H9 (cell line): ENCODE measurements at regions not wholly inside any gene's neighbourhood (a gene's known extent, or its start where the extent isn't known, plus 50 kb on each side); places are given as distances from the start of the nearest gene placed in this dataset.

Experiments used
- DNase-seq: peaks from one replicate; pipeline ENCODE4 v3.0.0-alpha.2; 2017
- H2AFZ ChIP-seq: one replicate; pipeline ENCODE4 v1.6.1; 2013; ENCODE audit warnings: mild to moderate bottlenecking, low read length, control low read depth, moderate library complexity
- H2AK5ac ChIP-seq: 2 replicates; pipeline ENCODE4 v1.6.1; 2013; ENCODE audit warnings: low read length, control low read depth, mixed read lengths; ENCODE audit not compliant: insufficient read length
- H2BK120ac ChIP-seq: one replicate; pipeline ENCODE4 v1.6.1; 2013; ENCODE audit warnings: low read depth, mild to moderate bottlenecking, low read length, control low read depth, inconsistent platforms; ENCODE audit not compliant: poor library complexity, severe bottlenecking
- H2BK12ac ChIP-seq: 2 replicates; pipeline ENCODE4 v1.6.1; 2013; ENCODE audit warnings: low read length, control low read depth, mixed read lengths, low read depth; ENCODE audit not compliant: insufficient read length
- H2BK15ac ChIP-seq: 2 replicates; pipeline ENCODE4 v1.6.1; 2013; ENCODE audit warnings: low read depth, low read length, control low read depth
- H2BK20ac ChIP-seq: one replicate; pipeline ENCODE4 v1.6.1; 2013; ENCODE audit warnings: low read depth, mild to moderate bottlenecking, low read length, control low read depth, inconsistent platforms; ENCODE audit not compliant: poor library complexity, severe bottlenecking
- H2BK5ac ChIP-seq: 2 replicates; pipeline ENCODE4 v1.6.1; 2013; ENCODE audit warnings: low read length, control low read depth, mixed read lengths; ENCODE audit not compliant: insufficient read length
- H3K14ac ChIP-seq: 2 replicates; pipeline ENCODE4 v1.6.1; 2013; ENCODE audit warnings: low read length, control low read depth; ENCODE audit not compliant: insufficient read depth
- H3K18ac ChIP-seq: 2 replicates; pipeline ENCODE4 v1.6.1; 2013; ENCODE audit warnings: low read depth, mild to moderate bottlenecking, mixed read lengths, low read length, control low read depth; ENCODE audit not compliant: insufficient read length
- H3K23ac ChIP-seq: 2 replicates; pipeline ENCODE4 v1.6.1; 2013; ENCODE audit warnings: low read length, control low read depth, mixed read lengths, low read depth; ENCODE audit not compliant: insufficient read length
- H3K23me2 ChIP-seq: 2 replicates; pipeline ENCODE4 v1.6.1; 2013; ENCODE audit warnings: low read depth, mild to moderate bottlenecking, mixed read lengths, low read length, control low read depth; ENCODE audit not compliant: insufficient read length, poor library complexity, severe bottlenecking
- H3K27ac ChIP-seq: 2 replicates; pipeline ENCODE4 v1.5.1; 2013; ENCODE audit warnings: low read length, control low read depth, mixed read lengths, low read depth; ENCODE audit not compliant: insufficient read length
- H3K27me3 ChIP-seq: 2 replicates; pipeline ENCODE4 v1.6.1; 2013; ENCODE audit warnings: low read length, control low read depth, inconsistent platforms; ENCODE audit not compliant: insufficient read depth
- H3K4ac ChIP-seq: 2 replicates; pipeline ENCODE4 v1.6.1; 2013; ENCODE audit warnings: low read depth, mild to moderate bottlenecking, control low read depth, inconsistent platforms, low read length, moderate library complexity
- H3K4me1 ChIP-seq: 2 replicates; pipeline ENCODE4 v1.6.1; 2013; ENCODE audit warnings: low read length, control low read depth, inconsistent platforms; ENCODE audit not compliant: insufficient read depth
- H3K4me2 ChIP-seq: 2 replicates; pipeline ENCODE4 v1.6.1; 2013; ENCODE audit warnings: low read length, control low read depth, mixed read lengths; ENCODE audit not compliant: insufficient read length, insufficient read depth
- H3K56ac ChIP-seq: 2 replicates; pipeline ENCODE4 v1.6.1; 2013; ENCODE audit warnings: low read depth, mild to moderate bottlenecking, mixed read lengths, low read length, control low read depth; ENCODE audit not compliant: insufficient read length
- H3K79me1 ChIP-seq: 2 replicates; pipeline ENCODE4 v1.6.1; 2013; ENCODE audit warnings: low read depth, mild to moderate bottlenecking, moderate library complexity, low read length, control low read depth, inconsistent platforms; ENCODE audit not compliant: insufficient read depth, poor library complexity, severe bottlenecking
- H3K79me2 ChIP-seq: 2 replicates; pipeline ENCODE4 v1.6.1; 2013; ENCODE audit warnings: low read length, control low read depth, inconsistent platforms; ENCODE audit not compliant: insufficient read depth
- H3K9ac ChIP-seq: 2 replicates; pipeline ENCODE4 v1.6.1; 2013; ENCODE audit warnings: low read length, control low read depth, mixed read lengths; ENCODE audit not compliant: insufficient read length; ENCODE audit errors: extremely low read depth
- H3K9me3 ChIP-seq: one replicate; pipeline ENCODE4 v1.6.1; 2013; ENCODE audit warnings: low read depth, low read length, inconsistent platforms; ENCODE audit not compliant: control insufficient read depth
- H3T11ph ChIP-seq: one replicate; pipeline ENCODE4 v1.6.1; 2013; ENCODE audit warnings: mild to moderate bottlenecking, low read length, control low read depth, inconsistent platforms
- H4K20me1 ChIP-seq: one replicate; pipeline ENCODE4 v1.6.1; 2013; ENCODE audit not compliant: control insufficient read depth, insufficient read length, insufficient read depth
- H4K5ac ChIP-seq: 2 replicates; pipeline ENCODE4 v1.6.1; 2013; ENCODE audit warnings: low read depth, mild to moderate bottlenecking, mixed read lengths, low read length, control low read depth; ENCODE audit not compliant: insufficient read length
- H4K8ac ChIP-seq: replicated peaks from 2 replicates; pipeline ENCODE4 v1.6.1; 2013; ENCODE audit warnings: low read length, control low read depth, mixed read lengths, low read depth; ENCODE audit not compliant: insufficient read length
- H4K91ac ChIP-seq: 2 replicates; pipeline ENCODE4 v1.6.1; 2013; ENCODE audit warnings: low read depth, mild to moderate bottlenecking, moderate library complexity, mixed read lengths, low read length, control low read depth; ENCODE audit not compliant: insufficient read length
- H3K27ac Mint-ChIP-seq, 3 experiments: 2 replicates in 2 of 3; 3 replicates in 1 of 3; pipeline ENCODE4 v1.8.0; 2020 to 2021; ENCODE audit warnings: mixed read lengths in 3 of 3, mild to moderate bottlenecking in 1 of 3, moderate library complexity in 1 of 3
- H3K27me3 Mint-ChIP-seq: 2 replicates; pipeline ENCODE4 v1.8.0; 2021; ENCODE audit warnings: low read depth, mild to moderate bottlenecking, moderate library complexity, mixed read lengths
- H3K36me3 Mint-ChIP-seq, 3 experiments: 2 replicates in 2 of 3; 3 replicates in 1 of 3; pipeline ENCODE4 v1.8.0; 2020 to 2021; ENCODE audit warnings: low read depth in 3 of 3, mixed read lengths in 3 of 3; ENCODE audit not compliant: insufficient read depth in 1 of 3
- H3K4me1 Mint-ChIP-seq, 2 experiments: 2 replicates each; pipeline ENCODE4 v1.8.0; 2020; ENCODE audit warnings: mixed read lengths in 2 of 2
- H3K4me3 Mint-ChIP-seq, 2 experiments: 2 replicates in 1 of 2; 3 replicates in 1 of 2; pipeline ENCODE4 v1.8.0; 2020 to 2021; ENCODE audit warnings: mild to moderate bottlenecking in 2 of 2, mixed read lengths in 2 of 2, moderate library complexity in 1 of 2
- H3K9me3 Mint-ChIP-seq, 2 experiments: 2 replicates in 1 of 2; 3 replicates in 1 of 2; pipeline ENCODE4 v1.8.0; 2020; ENCODE audit warnings: mild to moderate bottlenecking in 2 of 2, mixed read lengths in 2 of 2, moderate library complexity in 1 of 2
- WGBS: extraction: QIAGEN DNeasy Blood & Tissue Kit; methylation state at CpG from one replicate; pipeline ENCODE4 v1.1.7; 2013; ENCODE audit warnings: missing lambda C conversion rate, low lambda C conversion rate, mixed read lengths; ENCODE audit not compliant: insufficient read length; ENCODE audit errors: extremely low coverage; 5-methylcytosine and 5-hydroxymethylcytosine counted together
- TF ChIP-seq, protein P1 (sequence below): fragments of 200-600 bp; sonication (generic); conservative IDR thresholded peaks from 3 replicates; pipeline ENCODE4 v1.8.0; 2021; ENCODE audit warnings: antibody characterized with exemption, mild to moderate bottlenecking

DNA sequence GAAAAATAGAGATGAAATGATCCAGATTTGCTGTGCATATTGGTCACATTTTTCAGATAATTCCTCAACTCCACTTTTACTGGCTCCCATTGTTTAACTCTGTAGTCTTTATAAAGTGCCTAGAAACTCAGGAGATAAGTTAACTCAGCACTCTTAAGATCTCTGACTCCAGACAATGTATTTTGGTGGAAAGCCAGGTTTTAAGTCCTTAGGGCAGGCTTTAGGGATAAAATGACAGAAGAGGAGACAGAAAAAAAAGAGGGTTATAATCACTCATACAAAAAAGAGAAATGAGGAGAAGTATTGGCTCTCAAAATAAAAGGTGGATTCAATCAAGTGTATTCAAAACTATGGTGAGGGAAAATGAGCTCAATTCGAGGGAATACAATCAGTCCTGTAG lies 674.8 kb upstream of the INTU start:
- no peaks in the 10 kb centered on the region for H3K9me3 ChIP-seq
- no peaks in the 10 kb centered on the region for H3K27me3 ChIP-seq
- H3K27me3 Mint-ChIP-seq = no peaks in the 10 kb centered on the region
- WGBS = no CpG with 5 or more reads among the region's 1 CpG
- H3K9me3 Mint-ChIP-seq = no peaks in the 10 kb centered on the region
- no peaks in the 10 kb centered on the region for H3K4me1 ChIP-seq
- no peaks in the 10 kb centered on the region for H3K23me2 ChIP-seq
- no peak overlapping the region for H3K18ac ChIP-seq
- H3K23ac ChIP-seq = no peak overlapping the region
- H2BK15ac ChIP-seq = no peak overlapping the region
- no peak overlapping the region for H2BK120ac ChIP-seq
- H3K27ac Mint-ChIP-seq = peak overlapping the region in 1 of 3 experiments; percentile 79; a peak in 1 of 7 replicates
- no peak overlapping the region for H4K8ac ChIP-seq
- H3K4me1 Mint-ChIP-seq = peaks cover 13 to 17% of the 10 kb centered on the region in 2 experiments
- no peak overlapping the region for H3K4ac ChIP-seq
- H4K20me1 ChIP-seq = no peaks in the 10 kb centered on the region
- H3K4me3 Mint-ChIP-seq = no peak overlapping the region
- no peak overlapping the region for H3K14ac ChIP-seq
- H4K5ac ChIP-seq = no peak overlapping the region
- no peak overlapping the region for H2BK20ac ChIP-seq
- TF ChIP-seq, protein P1, sequence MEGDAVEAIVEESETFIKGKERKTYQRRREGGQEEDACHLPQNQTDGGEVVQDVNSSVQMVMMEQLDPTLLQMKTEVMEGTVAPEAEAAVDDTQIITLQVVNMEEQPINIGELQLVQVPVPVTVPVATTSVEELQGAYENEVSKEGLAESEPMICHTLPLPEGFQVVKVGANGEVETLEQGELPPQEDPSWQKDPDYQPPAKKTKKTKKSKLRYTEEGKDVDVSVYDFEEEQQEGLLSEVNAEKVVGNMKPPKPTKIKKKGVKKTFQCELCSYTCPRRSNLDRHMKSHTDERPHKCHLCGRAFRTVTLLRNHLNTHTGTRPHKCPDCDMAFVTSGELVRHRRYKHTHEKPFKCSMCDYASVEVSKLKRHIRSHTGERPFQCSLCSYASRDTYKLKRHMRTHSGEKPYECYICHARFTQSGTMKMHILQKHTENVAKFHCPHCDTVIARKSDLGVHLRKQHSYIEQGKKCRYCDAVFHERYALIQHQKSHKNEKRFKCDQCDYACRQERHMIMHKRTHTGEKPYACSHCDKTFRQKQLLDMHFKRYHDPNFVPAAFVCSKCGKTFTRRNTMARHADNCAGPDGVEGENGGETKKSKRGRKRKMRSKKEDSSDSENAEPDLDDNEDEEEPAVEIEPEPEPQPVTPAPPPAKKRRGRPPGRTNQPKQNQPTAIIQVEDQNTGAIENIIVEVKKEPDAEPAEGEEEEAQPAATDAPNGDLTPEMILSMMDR = no peak
- H3K36me3 Mint-ChIP-seq = no peaks in the 10 kb centered on the region
- no peaks in the 10 kb centered on the region for H3K79me1 ChIP-seq
- no peak overlapping the region for H3K4me2 ChIP-seq
- no peak overlapping the region for H2BK5ac ChIP-seq
- H3T11ph ChIP-seq = no peak overlapping the region
- DNase-seq = no peak
- no peak overlapping the region for H3K9ac ChIP-seq
- no peak overlapping the region for H4K91ac ChIP-seq
- no peak overlapping the region for H2AK5ac ChIP-seq
- H3K27ac ChIP-seq = no peak overlapping the region
- no peak overlapping the region for H2BK12ac ChIP-seq
- no peak overlapping the region for H2AFZ ChIP-seq
- H3K79me2 ChIP-seq = no peaks in the 10 kb centered on the region; the same call in 1 of the 2 replicates
- H3K56ac ChIP-seq = no peak overlapping the region
